HG03439 (cell line): ENCODE measurements at regions not wholly inside any gene's neighbourhood (a gene's known extent, or its start where the extent isn't known, plus 50 kb on each side); places are given as distances from the start of the nearest gene placed in this dataset.

Source experiments
- ATAC-seq: cut with Tn5 transposase; IDR thresholded peaks from one replicate; pipeline ENCODE4 v1.9.1; 2021; ENCODE audit warnings: mild to moderate bottlenecking, moderate library complexity; ENCODE audit not compliant: unreplicated experiment

- ATAC-seq, result no peak
Observed at GRCh38 chr18:5646739-5647138, 102.9 kb upstream of the EPB41L3 start.

DNA sequence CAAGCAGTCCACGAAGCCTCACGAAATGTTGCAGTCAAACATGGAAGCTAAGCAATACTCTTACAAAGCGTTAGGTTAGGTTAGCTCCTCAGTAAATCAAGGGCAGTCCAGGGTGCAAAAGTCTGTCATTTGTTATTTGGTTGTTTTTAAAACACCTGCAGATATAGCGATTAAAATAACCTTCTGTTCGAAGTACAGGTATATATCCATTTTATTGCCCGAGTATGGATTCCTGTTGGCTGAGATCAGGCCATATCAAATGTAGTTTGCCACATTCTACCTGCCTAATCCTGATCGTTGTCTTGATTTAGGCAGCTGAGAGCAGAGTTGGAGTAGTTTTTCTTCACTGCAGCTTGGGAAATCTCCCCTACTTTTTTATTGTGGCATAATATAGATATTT is 99.5 kb upstream of the EPB41L3 start:
- no peak for ATAC-seq

DNA sequence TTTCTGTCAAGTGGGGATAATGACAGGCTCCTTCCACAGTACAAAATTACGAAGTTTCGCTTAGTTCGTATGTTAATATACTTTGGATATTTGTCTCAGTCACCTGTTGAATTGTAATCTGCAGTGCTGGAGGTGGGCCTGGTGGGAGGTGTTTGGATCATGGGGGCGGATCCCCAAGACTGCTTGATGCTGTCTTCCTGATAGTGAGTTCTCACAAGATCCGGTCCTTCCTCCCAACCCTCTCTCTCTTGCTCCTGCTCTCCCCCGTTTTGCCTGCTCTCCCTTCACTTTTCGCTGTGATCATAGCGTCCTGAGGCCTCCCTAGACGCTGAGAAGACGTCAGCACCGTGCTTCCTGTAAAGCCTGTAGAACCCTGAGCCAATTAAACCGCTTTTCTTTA is 97.1 kb upstream of the EPB41L3 start:
- ATAC-seq, result no peak

GRCh38 chr18:5639131-5639530 is 95.3 kb upstream of the EPB41L3 start:
- ATAC-seq, result no peak

GRCh38 chr18:5632041-5632440 is 88.2 kb upstream of the EPB41L3 start:
- no peak for ATAC-seq

DNA sequence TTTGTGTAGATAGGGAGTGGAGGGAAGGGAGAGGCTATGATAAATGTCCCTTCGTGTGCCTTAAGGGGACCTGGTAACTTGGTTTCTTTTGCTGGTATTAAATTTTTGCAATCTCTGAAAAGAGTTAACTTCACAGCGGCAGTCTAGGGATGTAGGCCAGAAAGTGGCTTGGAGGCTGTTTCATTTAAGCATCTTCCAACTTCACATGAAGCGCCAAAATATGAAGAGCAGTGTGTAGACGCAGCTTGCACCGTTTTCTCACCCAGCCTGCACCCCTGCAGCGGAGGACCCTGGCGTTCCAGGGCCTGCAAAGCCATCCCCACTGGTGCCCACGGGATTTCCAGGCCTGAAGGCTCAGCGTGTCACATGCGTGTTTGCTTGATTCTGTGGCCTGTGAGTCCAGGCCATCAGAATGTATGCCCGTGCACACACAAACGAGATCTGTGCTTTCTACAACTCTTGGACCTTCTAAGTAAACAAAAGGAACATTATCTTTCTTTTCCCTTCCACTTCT is 87.2 kb upstream of the EPB41L3 start:
- ATAC-seq, result no peak

DNA sequence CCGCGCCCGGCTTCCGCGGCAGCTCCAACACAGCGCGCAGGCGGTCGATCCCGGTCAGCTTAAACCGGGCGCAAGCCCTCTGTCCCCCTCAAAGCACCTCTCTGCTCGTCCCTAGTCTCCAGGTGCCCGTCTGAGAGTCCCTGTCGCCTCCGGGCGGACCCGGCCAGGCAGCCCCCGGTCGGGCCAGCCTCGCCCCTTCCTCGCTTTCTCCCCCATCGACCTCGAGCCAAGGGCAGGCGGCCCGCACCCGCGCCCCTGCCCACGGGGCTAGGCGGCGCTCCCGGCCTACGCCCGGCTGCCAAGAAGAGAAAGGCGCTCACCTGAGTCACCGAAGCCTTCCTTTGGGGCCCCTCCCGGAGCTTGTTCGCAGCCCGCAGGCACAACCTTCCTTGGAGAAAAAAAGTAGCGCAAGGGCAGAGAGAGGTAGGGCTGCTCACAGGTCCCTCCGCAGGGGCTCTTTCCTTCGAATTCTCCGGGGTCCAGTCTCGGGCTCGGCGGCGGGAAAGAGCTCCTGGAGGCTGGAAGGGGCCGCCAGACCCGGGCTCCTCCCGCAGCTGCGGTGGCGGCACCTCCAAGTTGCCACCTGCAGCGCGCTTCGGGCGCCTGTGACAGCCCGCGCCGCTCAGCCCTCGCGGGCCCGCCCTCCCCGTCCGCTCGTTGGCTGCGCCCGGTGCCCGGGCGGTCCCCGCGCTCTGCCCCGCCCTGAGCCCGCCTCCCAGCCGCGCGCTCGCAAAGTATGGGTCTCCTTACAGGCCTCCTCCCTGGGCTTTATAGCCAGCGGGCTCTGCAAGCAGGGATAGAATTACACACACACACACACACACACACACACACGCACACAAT is 86.5 kb upstream of the EPB41L3 start:
- ATAC-seq, result peak; percentile 65

DNA sequence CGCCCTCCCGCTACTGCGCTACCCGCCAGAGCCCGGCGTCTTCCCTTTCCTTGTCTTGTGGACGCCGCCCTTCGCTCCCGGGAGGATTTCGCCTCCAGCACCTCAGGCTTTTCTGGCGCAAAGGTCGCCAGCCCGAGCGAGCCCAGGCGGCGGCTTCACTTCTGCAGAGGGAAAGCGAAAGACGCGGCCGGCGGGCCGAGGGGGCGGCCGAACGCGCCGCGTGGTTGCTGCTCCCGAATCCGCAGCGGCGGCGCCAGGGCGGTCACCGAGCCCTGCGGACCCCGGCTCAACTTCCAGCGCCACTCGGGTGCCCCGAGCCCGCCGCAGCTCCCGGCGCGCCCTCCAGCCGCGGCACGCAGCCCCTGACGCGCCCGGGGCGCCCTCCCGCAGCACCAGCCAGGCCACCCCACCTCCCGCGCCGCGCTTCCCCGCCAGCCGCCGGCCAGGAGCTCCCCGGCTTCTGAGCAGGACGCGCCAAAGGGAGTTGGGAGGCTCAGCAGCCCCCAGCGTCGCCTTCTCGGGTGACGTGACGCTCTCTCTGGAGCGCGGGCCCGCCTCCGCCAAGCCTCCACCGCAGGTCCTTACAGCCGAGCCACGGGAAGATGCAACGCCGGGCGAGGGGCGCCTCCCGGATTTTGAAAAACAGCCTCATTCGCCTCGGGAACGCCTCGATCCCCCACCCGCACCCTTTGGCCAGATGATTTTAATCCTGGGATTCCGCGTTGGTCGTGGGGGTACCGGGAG is 84.9 kb upstream of the EPB41L3 start:
- ATAC-seq, result no peak

DNA sequence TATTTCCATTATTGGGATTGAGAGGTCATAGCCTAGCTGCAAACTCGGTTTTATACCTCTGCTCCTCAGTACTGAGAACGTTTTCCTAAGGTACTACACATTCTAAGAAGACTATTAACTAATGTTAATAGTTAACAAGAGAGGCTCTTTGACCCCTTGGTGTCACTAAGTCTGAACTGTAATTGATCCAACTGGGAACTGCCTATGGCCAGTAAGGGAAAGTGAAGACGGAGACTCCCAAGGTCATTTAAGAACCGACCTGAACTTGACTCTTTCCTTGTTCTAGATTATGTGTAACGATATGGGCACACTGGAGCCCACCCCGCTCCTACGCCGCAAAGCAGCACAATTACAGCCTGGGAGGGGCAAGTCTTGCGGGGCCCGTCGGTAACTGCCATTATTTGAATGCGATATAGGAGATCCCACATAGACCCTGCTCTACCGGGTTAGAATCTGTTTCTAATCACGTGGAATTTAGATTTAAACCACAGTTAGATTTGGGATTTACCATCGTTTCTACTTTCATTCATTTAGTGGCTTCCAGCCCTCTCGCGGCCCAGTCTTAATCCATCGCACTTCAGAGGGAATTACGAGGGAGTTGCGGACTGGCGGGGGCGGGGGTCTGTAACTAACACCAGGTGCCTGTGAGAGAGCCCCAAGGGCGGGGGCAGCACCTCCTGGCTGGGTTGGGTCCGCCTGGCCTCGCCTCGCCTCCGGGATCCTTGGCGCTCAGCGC is 84.1 kb upstream of the EPB41L3 start:
- no peak for ATAC-seq

DNA sequence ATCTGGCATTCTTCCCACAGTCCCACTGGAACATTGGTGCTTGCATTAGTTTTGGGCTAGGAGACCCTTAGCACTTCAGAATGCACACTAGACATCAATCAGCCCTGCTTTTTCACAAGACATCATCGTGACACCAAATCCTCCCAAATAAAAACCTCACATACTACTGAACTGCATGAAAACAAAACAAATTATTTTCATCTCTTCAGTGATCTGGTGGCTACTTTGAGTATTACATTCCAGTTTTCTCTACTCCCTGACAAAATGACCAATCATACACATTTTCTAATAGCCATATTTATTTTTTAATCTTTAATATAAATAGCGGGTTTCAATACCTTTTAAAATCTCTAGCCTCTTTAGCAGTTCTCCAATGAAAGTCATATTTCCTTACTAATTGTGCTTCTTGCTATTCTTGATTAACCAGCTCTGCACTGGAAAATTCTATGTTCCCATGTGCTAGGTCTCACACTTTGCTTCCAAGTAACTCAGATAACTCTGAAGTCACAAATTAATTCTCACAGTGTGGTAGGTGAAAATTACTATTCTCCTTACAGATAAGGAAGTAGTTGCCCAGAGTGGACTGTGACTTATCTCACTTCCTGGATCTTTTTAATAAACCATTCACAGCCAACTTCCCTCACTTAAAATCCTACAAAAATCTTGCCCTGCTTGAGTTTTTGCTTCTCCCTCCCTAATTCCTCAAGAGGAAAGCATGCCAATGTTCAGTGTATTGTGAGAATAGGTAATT is 82.5 kb upstream of the EPB41L3 start:
- no peak for ATAC-seq

GRCh38 chr18:5625076-5625475 is 81.3 kb upstream of the EPB41L3 start:
- ATAC-seq, result no peak

DNA sequence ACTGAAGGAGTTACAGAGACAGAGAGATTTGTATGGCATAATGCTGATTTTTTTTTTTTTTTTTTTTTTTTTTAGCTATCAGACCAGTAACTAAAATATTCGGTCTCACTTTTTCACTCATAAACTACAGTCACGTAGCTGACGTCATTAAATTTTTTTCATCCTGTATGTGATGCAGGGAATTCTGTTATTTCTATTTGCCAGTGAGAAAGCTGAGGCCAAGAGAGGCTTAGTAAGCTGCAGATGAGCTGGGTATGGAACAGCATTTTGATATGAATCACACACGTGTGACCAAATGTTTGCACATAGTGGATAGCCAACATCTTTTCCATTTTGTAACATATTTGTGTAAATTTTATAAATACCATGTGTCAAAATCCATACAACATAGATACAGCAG is 79.1 kb upstream of the EPB41L3 start:
- no peak for ATAC-seq

DNA sequence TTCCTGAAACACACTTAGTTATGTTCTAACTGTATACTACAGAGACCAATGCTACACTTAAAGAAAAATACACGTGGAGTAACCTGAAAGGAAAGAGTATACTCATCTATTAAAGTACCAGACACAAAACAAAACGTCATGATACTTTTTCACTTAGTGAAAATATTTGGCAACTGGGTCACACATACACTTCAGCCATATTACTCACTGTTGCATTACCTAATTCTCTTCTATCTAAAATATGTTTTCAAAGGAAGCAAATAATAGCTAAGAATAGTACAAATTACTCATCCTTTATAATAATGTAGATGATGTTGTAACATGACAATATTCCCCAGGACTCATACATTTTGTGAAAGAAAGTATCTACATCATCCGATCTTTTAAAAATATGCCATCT is 76.5 kb upstream of the EPB41L3 start:
- ATAC-seq, result no peak

DNA sequence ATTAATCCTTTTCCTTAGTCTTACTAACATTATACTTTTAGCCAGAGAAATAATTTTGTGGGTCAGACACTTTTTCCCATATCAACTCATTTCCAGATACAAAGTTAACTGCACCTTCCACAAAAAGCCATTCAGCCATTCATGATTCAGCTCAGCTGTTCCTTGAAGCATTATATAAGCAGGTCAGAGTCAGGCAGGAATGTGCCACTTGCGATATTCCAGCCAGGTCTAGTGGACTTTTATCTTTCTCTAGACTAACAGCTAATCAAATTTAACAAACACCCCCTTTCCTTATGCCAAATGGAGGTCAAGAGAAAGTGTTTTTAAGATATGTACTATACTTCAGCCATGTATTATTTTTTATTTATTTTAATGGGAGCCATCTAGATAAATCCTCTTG is 75.6 kb upstream of the EPB41L3 start:
- ATAC-seq, result no peak

DNA sequence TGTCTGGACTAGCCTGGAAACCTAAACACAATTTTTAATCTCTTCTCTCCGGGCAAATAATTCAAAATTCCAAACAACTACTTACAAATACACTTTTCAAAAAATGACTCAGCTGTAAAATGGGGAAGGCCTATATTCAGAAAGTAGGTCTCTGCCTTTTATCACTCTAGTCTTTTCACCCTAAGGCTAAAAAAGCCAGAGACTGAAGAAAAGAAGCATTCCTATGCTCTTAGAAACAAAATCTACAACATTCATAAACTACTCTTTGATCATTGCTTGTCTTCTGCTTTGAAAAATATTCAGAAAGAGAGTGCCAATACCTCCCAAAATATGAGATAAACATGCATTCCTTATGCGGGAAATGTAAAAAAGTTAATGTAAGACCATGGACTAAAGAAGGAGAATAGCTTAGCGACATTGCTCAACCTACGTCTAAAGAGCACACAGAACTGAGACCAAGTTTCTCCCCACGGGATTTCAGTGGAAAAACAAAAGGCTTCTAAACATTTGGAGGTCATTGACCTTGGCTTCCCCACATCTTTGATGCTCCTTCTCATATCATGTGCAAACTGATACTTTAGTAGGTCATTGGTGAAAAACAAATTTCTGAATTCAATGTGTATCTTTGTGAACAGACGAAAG is 74.4 kb upstream of the EPB41L3 start:
- ATAC-seq, result no peak

GRCh38 chr18:5611221-5611620 is 67.4 kb upstream of the EPB41L3 start:
- ATAC-seq, result no peak

DNA sequence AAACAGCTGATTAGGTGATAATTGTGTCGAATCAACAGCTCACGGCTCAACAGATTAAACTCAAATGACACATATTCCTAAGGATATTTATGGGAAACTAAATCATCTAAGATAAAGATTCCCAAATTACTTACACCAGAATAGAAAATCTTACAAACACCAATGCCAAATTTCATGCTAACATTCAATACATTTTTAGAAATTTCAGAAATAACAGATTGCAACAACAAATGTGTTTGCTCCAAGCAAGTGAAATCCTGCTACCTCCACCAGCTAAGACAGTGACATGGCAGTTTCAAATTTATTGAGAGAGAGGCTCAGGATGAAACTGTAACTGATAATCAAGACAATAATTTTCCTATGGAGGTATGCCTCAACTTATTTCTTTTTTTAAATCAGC is 65.0 kb upstream of the EPB41L3 start:
- no peak for ATAC-seq

GRCh38 chr18:5606951-5607350 is 63.2 kb upstream of the EPB41L3 start:
- no peak for ATAC-seq

- no peak for ATAC-seq
Observed at GRCh38 chr18:5604778-5605177, 61.0 kb upstream of the EPB41L3 start.

DNA sequence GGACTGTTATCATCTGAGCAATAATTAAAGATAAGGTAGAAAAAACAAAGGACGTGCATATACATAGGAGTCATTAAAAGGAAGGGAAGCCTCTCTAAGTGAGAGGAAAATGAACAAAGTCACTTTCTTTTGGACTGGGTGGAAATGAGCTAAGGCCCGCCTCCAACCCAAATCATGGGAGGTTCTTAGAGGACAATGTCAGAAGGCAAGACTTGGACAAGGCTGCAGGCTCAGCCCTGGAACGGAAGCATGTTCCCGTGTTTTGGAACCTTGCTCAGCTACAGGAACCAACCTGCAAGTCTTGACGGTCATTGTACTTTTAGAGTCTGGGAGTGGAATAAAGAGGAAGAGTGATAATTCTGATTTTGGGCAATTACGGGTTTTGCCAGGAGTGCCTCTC is 59.4 kb upstream of the EPB41L3 start:
- no peak for ATAC-seq
